K562 (cell line): ENCODE measurements at regions not wholly inside any gene's neighbourhood (a gene's known extent, or its start where the extent isn't known, plus 50 kb on each side); places are given as distances from the start of the nearest gene placed in this dataset.

Source experiments
- E2F6 ChIP-seq, 2 experiments: IDR thresholded peaks; 2 replicates each; pipeline ENCODE4 v1.6.1; 2011; ENCODE audit warnings: borderline replicate concordance in 1 of 2, control low read depth in 1 of 2, low read depth in 1 of 2, low read length in 1 of 2, mild to moderate bottlenecking in 1 of 2, mixed read lengths in 1 of 2, moderate library complexity in 1 of 2; ENCODE audit not compliant: insufficient read depth in 1 of 2, insufficient read length in 1 of 2, poor library complexity in 1 of 2, severe bottlenecking in 1 of 2; ENCODE audit errors: extremely low read depth in 1 of 2
- KDM4B ChIP-seq, 2 experiments: fragments of 450-650 bp in 1 of 2; sonication (generic) in 1 of 2; IDR thresholded peaks; 2 replicates each; pipeline ENCODE4 v1.6.1; 2016 to 2017; ENCODE audit warnings: borderline replicate concordance in 2 of 2, antibody characterized with exemption in 1 of 2, low read depth in 1 of 2, mild to moderate bottlenecking in 1 of 2
- LARP7 ChIP-seq: fragments of 450-650 bp; IDR thresholded peaks from 2 replicates; pipeline ENCODE4 v1.6.1; 2016
- NFE2L1 ChIP-seq: fragments of 450-650 bp; IDR thresholded peaks from 2 replicates; pipeline ENCODE4 v1.6.1; 2016; ENCODE audit warnings: missing genetic modification characterization, low read depth, mild to moderate bottlenecking, missing compliant biosample characterization, moderate library complexity, borderline replicate concordance
- NFIX ChIP-seq: fragments of 250-450 bp; sonication (Bioruptor Pico); IDR thresholded peaks from 2 replicates; pipeline ENCODE4 v1.4.0; 2020; ENCODE audit warnings: low read depth, mild to moderate bottlenecking, moderate library complexity
- PTBP1 ChIP-seq: fragments of 200-400 bp; formaldehyde crosslinking; IDR thresholded peaks from 2 replicates; pipeline ENCODE4 v1.6.1; 2017; ENCODE audit warnings: low read depth, low read length
- STAT5A ChIP-seq: IDR thresholded peaks from 2 replicates; pipeline ENCODE4 v1.6.1; 2012; ENCODE audit warnings: low read length, inconsistent platforms, borderline replicate concordance
- TCF7L2 ChIP-seq: fragments of 150-350 bp; IDR thresholded peaks from 2 replicates; pipeline ENCODE4 v1.6.1; 2016; ENCODE audit warnings: low read depth, mild to moderate bottlenecking, low read length, moderate library complexity
- YY1 ChIP-seq, 3 experiments: IDR thresholded peaks; 2 replicates each; pipeline ENCODE4 v1.6.1; 2011; ENCODE audit warnings: low read length in 2 of 3, mild to moderate bottlenecking in 2 of 3, moderate library complexity in 2 of 3, borderline replicate concordance in 1 of 3, control low read depth in 1 of 3, low read depth in 1 of 3; ENCODE audit not compliant: insufficient read depth in 3 of 3, insufficient replicate concordance in 2 of 3, control insufficient read depth in 1 of 3, insufficient read length in 1 of 3; ENCODE audit errors: extremely low read depth in 1 of 3
- ZBTB12 ChIP-seq: fragments of 250-450 bp; sonication (Bioruptor Pico); IDR thresholded peaks from 2 replicates; pipeline ENCODE4 v1.4.0; 2020
- ZNF124 ChIP-seq: sonication (generic); formaldehyde crosslinking; IDR thresholded peaks from 2 replicates; pipeline ENCODE4 v1.8.1; 2022; ENCODE audit warnings: missing genetic modification reagents
- ZNF23 ChIP-seq: fragments of 250-450 bp; sonication (Bioruptor Pico); IDR thresholded peaks from 2 replicates; pipeline ENCODE4 v1.4.0; 2020; ENCODE audit warnings: mild to moderate bottlenecking
- ZNF398 ChIP-seq: fragments of 250-450 bp; sonication (Bioruptor Pico); IDR thresholded peaks from 2 replicates; pipeline ENCODE4 v1.8.0; 2021; ENCODE audit warnings: moderate library complexity, mild to moderate bottlenecking, inconsistent platforms
- ZNF436 ChIP-seq: fragments of 250-450, 450-650 bp; sonication (Bioruptor Pico); formaldehyde crosslinking; IDR thresholded peaks from 2 replicates; pipeline ENCODE4 v1.7.0; 2020; ENCODE audit warnings: mild to moderate bottlenecking
- ZNF655 ChIP-seq: fragments of 250-450 bp; sonication (Bioruptor Pico); IDR thresholded peaks from 2 replicates; pipeline ENCODE4 v1.5.0; 2021

DNA sequence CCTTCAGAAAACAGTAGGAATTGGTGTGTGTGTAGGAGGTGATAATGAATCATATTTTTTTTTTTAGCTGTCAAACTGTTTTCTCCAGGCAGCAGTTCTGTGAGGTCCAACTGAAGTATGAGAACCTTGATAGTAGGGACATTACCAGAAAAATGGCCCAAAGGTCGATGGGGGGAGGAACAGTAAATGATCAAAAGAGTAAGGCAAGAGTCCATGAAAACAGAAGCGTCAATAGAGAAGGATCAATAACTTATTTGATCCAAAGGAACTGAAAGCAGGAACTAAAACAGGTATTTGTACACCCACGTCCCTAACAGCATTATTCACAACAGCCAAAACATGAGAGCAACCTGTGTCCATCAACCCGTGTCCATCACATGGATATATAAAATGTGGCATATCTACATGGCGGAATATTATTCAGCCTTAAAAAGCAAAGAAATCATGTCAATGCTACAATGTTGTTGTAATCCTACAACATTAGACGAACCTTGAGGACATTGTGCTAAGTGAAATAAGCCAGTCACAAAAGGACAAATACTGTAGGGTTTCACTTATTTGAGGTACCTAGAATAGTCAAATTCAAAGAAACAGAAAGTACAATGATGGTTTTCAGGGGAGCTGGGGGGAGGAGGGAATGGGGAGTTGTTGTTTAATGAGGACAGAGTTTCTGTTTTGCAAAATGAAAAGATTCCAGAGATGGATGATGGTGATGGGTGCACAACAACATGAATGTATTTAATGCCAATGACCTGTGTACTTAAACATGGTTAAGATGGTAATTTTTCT is 214.0 kb upstream of the KLF14 start (continued):
- TF ChIP-seq ZNF436 (CRISPR knock-in tag), result no peak
- no peak for TF ChIP-seq YY1 (IDR thresholded peaks at IDR 0.05; ENCODE audit: borderline replicate concordance in 1 of 3, control insufficient read depth in 1 of 3, extremely low read depth in 1 of 3, insufficient read depth in 3 of 3, insufficient read length in 1 of 3, insufficient replicate concordance in 2 of 3, low read depth in 1 of 3, low read length in 2 of 3)
- no peak for TF ChIP-seq ZNF124 (CRISPR knock-in tag)
- no peak for TF ChIP-seq ZNF23
- TF ChIP-seq TCF7L2, result no peak
- TF ChIP-seq E2F6 (IDR thresholded peaks at IDR 0.05; ENCODE audit: borderline replicate concordance in 1 of 2, extremely low read depth in 1 of 2, insufficient read depth in 1 of 2, insufficient read length in 1 of 2, low read depth in 1 of 2, low read length in 1 of 2, poor library complexity in 1 of 2, severe bottlenecking in 1 of 2), result no peak
- TF ChIP-seq STAT5A, result no peak
- TF ChIP-seq NFE2L1, result no peak
- TF ChIP-seq ZNF655, result no peak
- TF ChIP-seq ZBTB12 (CRISPR knock-in tag), result no peak
- TF ChIP-seq LARP7, result no peak
- TF ChIP-seq KDM4B (IDR thresholded peaks at IDR 0.05; ENCODE audit: borderline replicate concordance in 2 of 2, low read depth in 1 of 2), result no peak
- TF ChIP-seq PTBP1, result no peak
- TF ChIP-seq ZNF398 (CRISPR knock-in tag), result no peak
- TF ChIP-seq NFIX (CRISPR knock-in tag), result no peak
- TF ChIP-seq, all 486 proteins: peak for 7
